Colonic mucosa (tissue), 4 donors: ENCODE measurements at regions not wholly inside any gene's neighbourhood (a gene's known extent, or its start where the extent isn't known, plus 50 kb on each side); places are given as distances from the start of the nearest gene placed in this dataset.

Experiments
- DNase-seq: peaks from one replicate; pipeline ENCODE4 v3.0.0-alpha.2; 2020
- H3K27ac ChIP-seq: fragments of 200-600 bp; one replicate; pipeline ENCODE4 v1.8.0; 2021
- H3K27me3 ChIP-seq: fragments of 200-600 bp; one replicate; pipeline ENCODE4 v1.8.0; 2021
- H3K36me3 ChIP-seq: fragments of 200-600 bp; one replicate; pipeline ENCODE4 v1.8.0; 2021
- H3K4me1 ChIP-seq: fragments of 200-600 bp; one replicate; pipeline ENCODE4 v1.8.0; 2021; ENCODE audit warnings: mild to moderate bottlenecking
- H3K4me3 ChIP-seq: fragments of 200-600 bp; one replicate; pipeline ENCODE4 v1.8.0; 2021
- H3K9ac ChIP-seq, 2 donors: one replicate each; pipeline ENCODE4 v1.7.0; 2013; ENCODE audit warnings: control low read depth in 2 of 2, low read depth in 2 of 2, low read length in 2 of 2
- H3K9me3 ChIP-seq: fragments of 200-600 bp; one replicate; pipeline ENCODE4 v1.8.0; 2021
- intact Hi-C: fragments of 100-400 bp; cut with DNase I; formaldehyde crosslinking; loops from one replicate; pipeline ENCODE4 v1.14.1; 2022
- TF ChIP-seq, protein P1 (sequence below): fragments of 200-600 bp; IDR thresholded peaks from one replicate; pipeline ENCODE4 v1.8.0; 2022; ENCODE audit warnings: antibody characterized with exemption, mild to moderate bottlenecking
- donor health status: healthy.
- donor health status: DM: no; HTN: no; CAD: no.
- donor health status: DM: no; HTN: no; CAD: no.

GRCh38 chr4:14180166-14180565, 552.6 kb upstream of the BOD1L1 start:
- no peaks in the 10 kb centered on the region for H3K9me3 ChIP-seq
- H3K27ac ChIP-seq = no peak overlapping the region

GRCh38 chr4:14180983-14181601, 553.6 kb upstream of the BOD1L1 start:
- no peak overlapping the region for H3K9ac ChIP-seq
- H3K27me3 ChIP-seq = no peaks in the 10 kb centered on the region
- H3K4me1 ChIP-seq = no peaks in the 10 kb centered on the region
- DNase-seq = no peak
- no peak overlapping the region for H3K27ac ChIP-seq
- intact Hi-C loops = no loop called here
- H3K9me3 ChIP-seq = no peaks in the 10 kb centered on the region
- TF ChIP-seq, protein P1, sequence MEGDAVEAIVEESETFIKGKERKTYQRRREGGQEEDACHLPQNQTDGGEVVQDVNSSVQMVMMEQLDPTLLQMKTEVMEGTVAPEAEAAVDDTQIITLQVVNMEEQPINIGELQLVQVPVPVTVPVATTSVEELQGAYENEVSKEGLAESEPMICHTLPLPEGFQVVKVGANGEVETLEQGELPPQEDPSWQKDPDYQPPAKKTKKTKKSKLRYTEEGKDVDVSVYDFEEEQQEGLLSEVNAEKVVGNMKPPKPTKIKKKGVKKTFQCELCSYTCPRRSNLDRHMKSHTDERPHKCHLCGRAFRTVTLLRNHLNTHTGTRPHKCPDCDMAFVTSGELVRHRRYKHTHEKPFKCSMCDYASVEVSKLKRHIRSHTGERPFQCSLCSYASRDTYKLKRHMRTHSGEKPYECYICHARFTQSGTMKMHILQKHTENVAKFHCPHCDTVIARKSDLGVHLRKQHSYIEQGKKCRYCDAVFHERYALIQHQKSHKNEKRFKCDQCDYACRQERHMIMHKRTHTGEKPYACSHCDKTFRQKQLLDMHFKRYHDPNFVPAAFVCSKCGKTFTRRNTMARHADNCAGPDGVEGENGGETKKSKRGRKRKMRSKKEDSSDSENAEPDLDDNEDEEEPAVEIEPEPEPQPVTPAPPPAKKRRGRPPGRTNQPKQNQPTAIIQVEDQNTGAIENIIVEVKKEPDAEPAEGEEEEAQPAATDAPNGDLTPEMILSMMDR = no peak
- no peak overlapping the region for H3K4me3 ChIP-seq
- no peaks in the 10 kb centered on the region for H3K36me3 ChIP-seq

More at GRCh38 chr4:14180166-14180565, 552.6 kb upstream of the BOD1L1 start:
- H3K36me3 ChIP-seq = no peaks in the 10 kb centered on the region
- TF ChIP-seq, protein P1 = no peak
- no peaks in the 10 kb centered on the region for H3K4me1 ChIP-seq
- intact Hi-C loops = no loop called here
- no peak overlapping the region for H3K9ac ChIP-seq
- DNase-seq = no peak
- H3K4me3 ChIP-seq = no peak overlapping the region
- no peaks in the 10 kb centered on the region for H3K27me3 ChIP-seq

- H3K27me3 ChIP-seq = no peaks in the 10 kb centered on the region
- no peak overlapping the region for H3K4me3 ChIP-seq
- H3K4me1 ChIP-seq = no peaks in the 10 kb centered on the region
- TF ChIP-seq, protein P1 = no peak
- intact Hi-C loops = no loop called here
- H3K9me3 ChIP-seq = no peaks in the 10 kb centered on the region
- no peak overlapping the region for H3K27ac ChIP-seq
- no peaks in the 10 kb centered on the region for H3K36me3 ChIP-seq
- DNase-seq = no peak
- H3K9ac ChIP-seq = no peak overlapping the region
Measured at GRCh38 chr4:14182148-14182547, 554.6 kb upstream of the BOD1L1 start.

GRCh38 chr4:14184265-14184664, 556.7 kb upstream of the BOD1L1 start:
- no peak overlapping the region for H3K9ac ChIP-seq
- no peaks in the 10 kb centered on the region for H3K27me3 ChIP-seq
- H3K36me3 ChIP-seq = no peaks in the 10 kb centered on the region
- TF ChIP-seq, protein P1 = no peak
- no peaks in the 10 kb centered on the region for H3K4me1 ChIP-seq
- no peak overlapping the region for H3K4me3 ChIP-seq
- no peak for DNase-seq
- H3K27ac ChIP-seq = no peak overlapping the region
- H3K9me3 ChIP-seq = no peaks in the 10 kb centered on the region
- intact Hi-C loops = no loop called here

DNA sequence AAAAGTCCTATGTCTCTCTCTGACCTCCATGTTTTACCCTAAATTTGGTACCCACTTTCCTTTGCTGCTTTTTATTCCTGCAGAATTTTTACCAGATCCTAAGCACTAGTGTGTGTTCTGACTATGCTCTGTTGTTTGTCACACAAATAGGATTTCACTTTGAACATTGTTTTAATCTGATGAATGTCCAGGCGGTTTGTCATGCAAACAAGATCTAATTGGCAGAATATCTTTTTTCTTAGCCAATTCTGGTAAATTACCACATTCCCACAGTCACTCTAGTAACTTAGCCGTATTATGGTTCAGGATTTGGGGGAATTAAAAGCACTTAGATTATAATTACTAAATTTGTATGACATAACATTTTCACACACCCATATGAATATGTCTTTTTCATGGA, 557.2 kb upstream of the BOD1L1 start:
- no peaks in the 10 kb centered on the region for H3K36me3 ChIP-seq
- no peaks in the 10 kb centered on the region for H3K27me3 ChIP-seq
- intact Hi-C loops = no loop called here
- H3K4me3 ChIP-seq = no peak overlapping the region
- H3K9me3 ChIP-seq = no peaks in the 10 kb centered on the region
- DNase-seq = no peak
- no peak overlapping the region for H3K27ac ChIP-seq
- no peak overlapping the region for H3K9ac ChIP-seq
- TF ChIP-seq, protein P1 = no peak
- H3K4me1 ChIP-seq = no peaks in the 10 kb centered on the region
